ENCODE measurements at regions not wholly inside any gene's neighbourhood (a gene's known extent, or its start where the extent isn't known, plus 50 kb on each side); places are given as distances from the start of the nearest gene placed in this dataset.

DNA sequence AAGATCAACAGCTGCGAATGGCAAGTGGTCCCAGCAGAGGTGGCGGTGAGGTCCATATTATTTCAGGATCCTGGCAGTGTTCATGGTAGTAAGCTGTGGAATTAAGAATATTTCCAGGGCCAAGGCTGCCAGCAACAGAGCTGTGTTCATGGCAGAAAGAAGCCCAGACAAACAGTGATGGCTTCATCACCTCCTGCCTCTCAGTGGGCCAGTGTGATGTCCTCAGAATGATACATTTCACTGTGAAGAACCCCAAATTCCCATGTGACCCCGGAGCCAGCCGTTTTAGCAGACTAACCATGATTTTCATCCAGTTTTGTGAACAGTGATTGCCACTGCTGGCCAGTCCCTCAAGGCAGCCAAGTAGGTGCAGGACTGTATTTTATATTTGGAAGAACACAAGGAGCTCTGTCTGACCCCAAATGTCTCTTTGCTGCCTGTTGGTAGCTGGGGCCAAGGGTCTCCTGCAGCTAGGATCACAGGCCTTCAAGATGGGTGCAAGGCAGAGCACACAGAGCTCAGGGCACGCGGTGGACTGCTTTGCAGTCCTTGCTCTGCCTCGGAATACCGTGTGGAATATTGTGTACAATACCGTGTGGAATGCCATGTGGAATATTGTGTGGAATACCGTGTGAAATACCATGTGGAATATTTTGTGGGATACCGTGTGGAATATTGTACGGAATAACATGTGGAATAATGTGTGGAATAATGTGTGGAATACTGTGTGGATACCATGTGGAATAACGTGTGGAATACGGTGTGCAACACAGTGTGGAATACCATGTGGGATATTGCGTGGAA, 132.3 kb upstream of the CHST15 start:
- intact Hi-C loops (cut with DNase I) = no loop called here

DNA sequence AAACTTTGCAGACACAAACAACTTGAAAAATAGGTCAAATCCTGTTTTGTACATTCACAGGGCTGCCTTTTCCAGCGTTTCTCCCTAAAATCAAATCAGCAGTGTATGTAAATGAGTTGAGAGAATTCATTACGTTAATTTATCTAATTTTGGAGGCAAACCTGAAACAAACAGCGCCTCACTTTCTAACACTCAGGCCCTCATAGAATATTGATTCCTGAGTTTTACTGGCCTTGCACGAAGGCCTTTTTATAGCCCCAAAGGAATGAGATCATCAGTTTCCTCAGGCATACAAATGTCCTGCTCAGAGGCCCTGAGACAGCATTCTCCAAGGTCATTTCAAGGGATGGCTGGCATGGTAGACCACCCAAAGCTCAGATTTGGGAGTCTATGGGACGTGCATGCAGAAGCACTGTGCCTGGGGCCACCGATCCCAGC, 131.7 kb upstream of the CHST15 start:
- peak; percentile 30 for DNase-seq (ENCODE audit: low spot score)
- ATAC-seq = no peak

More for the DNA sequence above, 132.3 kb upstream of the CHST15 start:
- no peak for ATAC-seq
- peak; percentile 19 for DNase-seq (ENCODE audit: low spot score)

DNA sequence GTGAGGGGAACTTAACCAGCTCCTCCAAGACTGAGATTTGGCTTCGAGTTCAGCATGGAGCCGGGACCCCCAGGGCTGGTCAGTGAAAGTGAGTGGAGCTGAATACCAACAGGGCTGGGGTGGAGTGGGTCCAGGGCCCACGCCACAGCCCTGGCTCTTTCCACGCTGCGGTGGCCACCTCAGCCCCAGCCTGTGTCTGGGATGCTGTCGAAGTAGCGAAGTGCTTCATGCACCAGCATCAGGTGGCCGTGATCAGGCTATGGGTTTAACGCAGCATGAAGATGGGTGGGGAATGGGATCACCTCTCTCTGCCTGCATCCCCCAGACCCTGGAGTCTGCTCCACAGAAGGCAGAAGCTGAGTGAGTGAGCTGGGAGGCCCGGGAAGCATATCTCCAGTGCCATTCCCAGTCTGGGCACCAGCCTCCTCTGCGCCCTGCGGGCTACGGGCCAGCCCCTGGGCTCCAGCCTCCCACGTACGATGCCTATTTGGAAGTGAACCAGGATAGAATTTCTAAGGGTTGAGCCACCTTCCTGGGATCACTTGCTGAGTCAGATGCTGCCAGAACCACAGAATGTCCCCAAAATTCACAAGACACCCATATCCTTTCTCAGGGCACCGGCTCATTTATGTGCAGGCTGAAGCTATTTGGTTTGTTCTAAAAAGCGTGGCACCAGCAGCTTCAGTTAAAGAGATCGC, 131.1 kb upstream of the CHST15 start:
- intact Hi-C loops (cut with DNase I) = no loop called here
- ATAC-seq (no peak), DNase-seq (ENCODE audit: low spot score) (peak; percentile 42)

More for the DNA sequence above, 131.7 kb upstream of the CHST15 start:
- intact Hi-C loops (cut with DNase I) = no loop called here

DNA sequence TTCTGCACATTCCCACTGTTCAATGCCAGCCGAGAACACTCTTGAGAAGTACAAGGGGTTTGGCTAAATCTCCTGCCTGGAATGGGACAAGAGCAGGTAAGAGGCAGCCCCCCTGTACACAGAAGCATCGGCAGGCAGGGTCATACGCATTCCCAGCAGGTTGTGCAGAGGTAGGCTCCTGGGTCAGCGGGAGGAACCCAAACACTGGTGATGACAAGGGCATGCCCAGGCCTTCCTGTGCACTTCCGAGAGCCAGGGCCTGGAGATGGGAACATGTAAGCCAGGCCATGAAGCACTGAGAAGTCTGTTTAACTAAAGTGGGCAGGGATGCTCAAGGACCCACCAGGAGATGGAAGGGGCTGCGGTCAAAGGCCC, 130.3 kb upstream of the CHST15 start:
- intact Hi-C loops (cut with DNase I) = no loop called here
- ATAC-seq (no peak), DNase-seq (ENCODE audit: low spot score) (peak; percentile 30)

DNA sequence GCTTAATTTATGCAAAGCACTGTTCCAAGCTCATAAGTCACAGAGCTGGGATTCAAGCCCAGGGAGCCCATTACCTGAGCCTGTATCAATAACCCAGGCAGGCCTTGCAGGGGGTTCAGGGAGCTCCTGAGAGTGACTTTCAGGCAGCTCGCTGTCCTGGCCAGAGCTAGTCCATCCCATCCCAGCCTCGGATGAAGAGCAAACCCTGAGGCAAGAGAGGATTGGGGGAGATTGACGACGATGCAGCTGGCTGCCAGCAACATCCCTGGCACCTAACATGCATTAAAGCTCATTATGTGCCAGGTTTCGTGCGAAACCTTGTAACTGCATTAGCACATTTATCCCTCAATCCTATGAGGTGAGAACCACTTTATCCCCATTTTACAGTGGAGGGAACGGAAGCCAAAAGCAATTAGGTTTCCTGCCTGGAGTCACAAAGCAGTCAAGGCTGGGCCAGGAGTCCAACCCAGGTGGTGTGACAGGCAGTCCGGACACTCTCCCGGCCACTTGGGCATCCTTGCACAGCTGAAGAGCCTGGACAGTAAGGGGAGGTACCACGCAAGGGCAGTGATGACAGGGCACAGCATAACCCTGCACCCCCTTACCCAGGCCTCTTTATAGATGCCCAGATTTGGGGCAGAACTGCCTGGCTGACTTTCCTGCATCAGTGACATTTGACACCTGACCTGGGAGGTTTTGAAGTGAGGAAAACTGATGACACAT, 129.8 kb upstream of the CHST15 start:
- ATAC-seq (no peak), DNase-seq (ENCODE audit: low spot score) (peak; percentile 12)
- intact Hi-C loops (cut with DNase I) = no loop called here

DNA sequence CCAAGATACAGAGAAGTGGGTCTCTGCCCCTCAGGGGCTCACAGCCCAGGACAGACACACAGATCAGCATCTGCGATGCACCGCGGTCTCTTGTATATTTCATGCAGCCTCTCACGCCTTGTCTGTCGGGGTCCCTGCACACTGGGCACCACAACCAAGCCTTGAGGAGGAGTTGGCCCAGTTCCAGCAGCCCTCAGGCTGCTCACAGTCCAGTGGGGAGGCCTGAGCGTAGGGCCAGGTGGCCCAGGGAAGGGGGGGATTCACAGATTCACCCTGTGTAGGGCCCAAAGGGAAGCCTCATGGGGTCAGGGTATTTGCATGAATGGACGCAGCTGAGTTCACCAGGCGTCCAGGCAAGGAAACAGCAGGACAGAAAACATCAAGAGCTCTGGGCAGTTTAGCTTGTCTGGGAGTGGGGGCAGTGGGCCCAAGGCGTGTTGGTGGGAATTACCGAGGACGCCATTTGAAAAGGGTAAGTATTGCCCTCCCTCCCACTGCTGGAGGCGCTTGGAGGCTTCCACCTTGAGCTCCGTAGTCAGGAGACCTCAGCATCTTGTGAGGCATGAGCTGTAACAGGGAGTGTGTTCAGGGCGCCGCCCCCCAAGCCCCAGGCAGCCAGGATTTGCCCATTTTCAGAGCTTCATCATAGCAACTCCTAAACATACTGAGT, 129.1 kb upstream of the CHST15 start:
- ATAC-seq = peak; percentile 29
- DNase-seq (ENCODE audit: low spot score) = peak; percentile 56
- intact Hi-C loops (cut with DNase I) = no loop called here

DNA sequence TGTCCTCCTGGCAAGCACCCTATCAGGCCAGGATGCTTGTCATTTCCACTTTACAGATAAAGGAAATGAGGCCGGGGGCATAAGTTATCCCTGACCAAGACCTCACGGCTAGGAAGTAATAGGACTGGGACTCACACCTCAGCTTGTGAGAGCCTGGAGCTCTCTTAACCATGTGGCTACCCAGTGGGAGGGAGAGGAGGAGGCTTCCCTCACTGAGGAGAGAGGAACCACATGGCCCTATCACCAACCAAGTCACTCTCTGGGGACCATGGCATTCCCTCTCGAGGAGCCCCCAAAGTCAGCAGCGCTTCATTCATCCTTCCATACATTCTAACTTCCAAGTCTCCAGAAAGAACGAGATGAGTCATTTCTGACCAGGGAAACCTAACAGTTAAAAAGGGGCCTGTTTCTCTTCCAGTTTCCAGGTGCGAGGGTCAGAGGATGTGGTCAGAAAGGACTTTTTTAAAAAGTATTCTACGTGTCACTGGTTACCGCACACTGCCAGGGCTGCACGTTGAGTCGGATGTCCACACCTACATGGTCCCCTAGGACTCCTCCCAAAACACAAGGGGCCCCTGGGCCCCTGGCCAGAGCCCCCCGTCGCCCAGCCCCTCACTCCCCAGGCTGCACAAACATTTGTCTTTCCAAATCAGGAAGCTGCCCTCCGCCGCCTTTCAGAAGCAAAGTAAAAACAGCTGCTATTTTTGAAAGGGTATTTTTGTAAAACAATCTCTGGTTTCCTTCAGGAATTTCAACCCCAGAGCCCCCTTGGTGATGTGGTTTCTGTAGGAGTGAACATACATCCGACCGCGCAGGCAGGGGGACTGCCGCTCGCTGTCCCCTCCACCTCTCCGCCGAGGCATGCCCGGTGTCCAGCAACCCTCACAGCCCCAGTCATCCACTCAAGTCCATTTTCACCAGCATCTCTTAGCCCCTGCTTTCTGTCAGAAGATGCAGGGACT, 128.2 kb upstream of the CHST15 start:
- DNase-seq (ENCODE audit: low spot score) (peak; percentile 50), ATAC-seq (no peak)
- intact Hi-C loops (cut with DNase I) = no loop called here

DNA sequence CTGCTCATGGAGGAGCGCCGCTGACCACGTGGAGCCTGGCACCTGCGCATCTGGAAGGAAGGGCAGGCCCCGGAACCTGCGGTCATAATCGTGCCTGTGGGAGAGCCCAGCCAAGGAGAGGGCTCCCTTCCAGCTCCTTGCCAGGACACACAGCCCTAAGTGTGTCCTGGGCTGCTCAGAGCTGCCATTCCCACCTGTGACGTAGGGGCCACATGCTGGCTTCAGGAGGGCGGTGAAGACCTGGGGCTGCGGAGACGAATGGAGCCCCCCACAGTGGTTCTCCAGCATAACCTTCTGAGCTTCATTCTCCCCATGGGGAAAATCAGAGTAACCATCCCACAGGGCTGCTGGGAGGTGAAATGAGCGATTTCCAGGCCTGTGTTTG, 127.6 kb upstream of the CHST15 start:
- peak; percentile 51 for DNase-seq (ENCODE audit: low spot score)
- intact Hi-C loops (cut with DNase I) = no loop called here
- no peak for ATAC-seq

DNA sequence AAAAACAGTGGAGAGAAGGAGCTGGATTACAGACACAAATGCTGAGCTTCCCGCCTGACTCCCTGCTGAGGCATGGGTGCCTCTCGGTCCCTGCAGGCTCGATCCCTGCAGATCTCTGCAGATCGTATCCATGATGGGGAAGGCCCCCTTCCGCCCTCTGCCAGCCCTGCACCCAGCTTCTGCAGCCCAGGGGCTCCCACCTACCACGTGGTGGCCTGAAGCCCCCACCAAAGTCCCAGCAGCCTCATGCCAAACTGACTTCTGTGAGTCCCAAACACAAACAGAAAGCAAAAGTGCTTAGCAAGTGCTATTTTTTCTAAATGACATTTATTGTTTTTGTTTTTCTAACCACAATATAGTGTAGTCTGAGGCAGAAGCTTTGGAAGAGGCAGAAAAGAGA, 127.1 kb upstream of the CHST15 start:
- DNase-seq (ENCODE audit: low spot score) (peak; percentile 41), ATAC-seq (no peak)
- intact Hi-C loops (cut with DNase I) = no loop called here

DNA sequence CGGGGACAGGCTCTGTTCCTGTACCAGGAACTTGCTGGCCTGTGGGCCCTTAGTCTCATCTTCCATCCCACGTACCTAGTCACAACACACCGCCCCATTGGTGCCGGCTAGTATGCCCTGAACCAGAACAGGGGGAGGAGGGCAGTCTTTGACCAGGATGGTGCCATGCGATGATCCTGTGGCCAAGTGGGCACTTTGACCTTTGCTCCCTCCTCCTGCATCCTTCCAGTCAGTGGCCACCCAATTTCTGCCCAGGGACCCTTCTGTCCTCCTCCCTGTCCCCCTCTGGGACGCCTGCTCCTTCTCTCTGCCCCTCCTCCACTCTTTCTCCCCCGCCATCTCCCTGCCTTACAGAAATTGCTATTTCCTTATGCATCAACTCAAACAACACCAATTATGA, 126.3 kb upstream of the CHST15 start:
- ATAC-seq (no peak), DNase-seq (ENCODE audit: low spot score) (peak; percentile 41)
- intact Hi-C loops (cut with DNase I) = no loop called here

DNA sequence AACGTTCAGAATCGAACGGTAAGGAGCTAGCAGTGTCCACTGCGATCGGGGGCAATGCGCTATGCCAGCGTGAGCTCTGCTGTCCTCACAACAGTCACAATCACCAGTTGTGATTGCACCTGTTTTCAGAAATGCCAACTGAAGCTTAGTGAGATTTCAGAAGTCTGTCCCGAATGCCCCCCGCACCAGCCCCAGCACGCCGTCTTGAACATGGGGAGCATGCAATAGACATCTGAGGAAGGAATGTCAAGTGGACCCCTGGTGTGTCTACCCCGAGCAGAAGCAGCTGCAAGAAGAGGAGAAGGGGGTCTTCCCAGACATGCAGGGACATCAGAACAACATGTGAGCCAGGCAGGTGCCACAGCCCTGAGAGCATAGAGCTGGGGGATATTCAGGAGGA, 125.7 kb upstream of the CHST15 start:
- intact Hi-C loops (cut with DNase I) = no loop called here
- DNase-seq (ENCODE audit: low spot score) (peak; percentile 36), ATAC-seq (no peak)

DNA sequence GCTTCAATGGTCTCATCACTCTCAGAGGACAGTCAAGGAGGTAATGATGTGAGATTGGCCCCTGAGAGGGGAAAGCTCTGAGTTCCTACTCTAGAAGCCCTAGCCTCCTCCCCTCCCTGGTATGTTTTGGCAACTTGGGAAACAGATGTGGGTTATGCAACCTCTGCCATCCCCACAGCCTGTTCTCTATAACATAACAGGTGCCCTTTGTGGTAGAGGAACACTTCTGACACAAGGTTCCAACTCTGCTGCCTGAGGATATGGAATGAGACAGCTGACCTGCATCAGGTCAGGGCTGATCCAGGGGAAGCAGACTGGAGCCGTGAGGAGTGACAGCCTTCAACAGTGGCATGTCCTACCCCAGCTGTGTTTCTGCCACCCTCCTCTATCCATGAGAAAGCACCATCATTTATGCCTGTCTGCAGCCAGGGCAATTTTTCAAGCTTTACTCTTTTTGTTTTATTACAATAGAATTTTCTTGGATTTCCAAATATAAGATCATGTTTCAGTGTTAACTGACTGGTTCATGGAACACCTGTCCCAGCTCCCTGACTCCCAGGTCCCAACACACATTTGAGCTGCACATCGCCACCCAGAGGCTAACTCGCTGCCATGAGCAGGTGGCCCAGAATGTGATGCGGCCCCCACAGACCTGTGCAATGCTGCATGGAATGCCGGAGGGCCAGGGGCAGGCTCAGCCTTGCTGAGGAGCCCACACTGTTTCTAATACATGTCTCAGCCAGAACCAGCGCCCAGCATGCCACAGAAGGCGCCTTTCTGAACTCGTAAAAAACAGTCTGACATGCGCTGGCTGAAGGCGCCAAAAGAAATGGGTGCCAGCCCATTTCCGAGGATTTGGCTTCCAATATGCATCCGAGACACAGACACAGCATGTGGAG, 124.8 kb upstream of the CHST15 start:
- peak; percentile 39 for DNase-seq (ENCODE audit: low spot score)
- ATAC-seq = no peak
- intact Hi-C loops (cut with DNase I) = no loop called here

DNA sequence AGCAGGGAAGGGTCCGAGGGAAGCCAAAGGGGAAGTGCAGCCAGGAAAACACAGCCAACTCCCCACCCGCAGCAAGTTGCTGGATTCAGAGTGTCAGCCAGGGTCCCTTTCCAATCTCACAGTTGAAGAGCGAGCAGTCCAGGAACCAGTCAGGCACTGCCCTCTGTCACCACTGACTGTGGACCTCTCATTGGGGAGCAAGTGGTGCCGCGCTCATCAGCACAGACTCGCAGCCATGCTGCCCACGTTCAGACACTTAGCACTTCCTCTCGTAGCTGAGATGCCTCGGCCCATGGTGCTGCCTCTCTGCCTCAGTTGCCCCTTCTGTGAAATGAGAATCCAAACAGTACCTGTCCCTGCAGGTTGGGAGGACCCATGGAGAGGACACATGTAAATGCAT, 123.6 kb upstream of the CHST15 start:
- intact Hi-C loops (cut with DNase I) = no loop called here
- no peak for DNase-seq (ENCODE audit: low spot score)

DNA sequence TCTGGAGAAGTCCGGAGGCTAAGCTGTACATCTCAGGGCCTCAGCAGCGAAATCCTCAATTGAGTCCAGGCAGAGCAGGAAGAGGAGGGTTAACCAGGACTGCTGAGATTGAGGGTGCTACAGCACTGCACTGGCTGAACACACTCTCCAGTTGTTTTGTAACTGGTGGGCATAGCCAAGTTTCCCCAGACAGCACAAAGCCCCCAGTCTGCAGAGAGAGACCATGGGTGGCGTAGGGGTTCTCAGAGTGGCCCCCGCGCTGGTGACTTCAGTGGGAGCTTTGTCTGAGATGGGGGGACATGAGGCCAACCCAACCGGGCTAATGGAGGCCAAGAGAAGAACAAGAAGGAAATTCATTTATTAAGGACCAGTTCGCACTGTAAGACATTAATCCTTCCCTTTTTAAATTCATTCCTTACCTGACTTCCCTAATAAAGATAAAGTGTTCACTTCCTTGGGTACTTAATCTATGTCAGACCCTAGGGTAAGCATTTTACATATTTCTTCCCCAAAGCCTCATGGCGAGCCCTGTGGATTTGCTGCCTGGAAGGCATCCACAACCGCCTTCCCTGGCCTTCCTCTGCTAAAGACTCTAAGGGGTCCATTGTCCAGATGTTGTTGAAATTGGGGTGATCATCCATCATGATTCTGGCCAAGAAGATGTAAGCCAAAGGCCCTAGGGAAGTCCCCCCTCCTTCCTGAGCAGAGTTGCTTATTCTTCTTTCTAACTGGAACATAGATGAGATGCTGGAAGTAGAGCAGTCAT, 121.4 kb upstream of the CHST15 start:
- intact Hi-C loops (cut with DNase I) = no loop called here
- DNase-seq (ENCODE audit: low spot score) (no peak), ATAC-seq (no peak)

More for the DNA sequence above, 123.6 kb upstream of the CHST15 start:
- ATAC-seq = no peak

DNA sequence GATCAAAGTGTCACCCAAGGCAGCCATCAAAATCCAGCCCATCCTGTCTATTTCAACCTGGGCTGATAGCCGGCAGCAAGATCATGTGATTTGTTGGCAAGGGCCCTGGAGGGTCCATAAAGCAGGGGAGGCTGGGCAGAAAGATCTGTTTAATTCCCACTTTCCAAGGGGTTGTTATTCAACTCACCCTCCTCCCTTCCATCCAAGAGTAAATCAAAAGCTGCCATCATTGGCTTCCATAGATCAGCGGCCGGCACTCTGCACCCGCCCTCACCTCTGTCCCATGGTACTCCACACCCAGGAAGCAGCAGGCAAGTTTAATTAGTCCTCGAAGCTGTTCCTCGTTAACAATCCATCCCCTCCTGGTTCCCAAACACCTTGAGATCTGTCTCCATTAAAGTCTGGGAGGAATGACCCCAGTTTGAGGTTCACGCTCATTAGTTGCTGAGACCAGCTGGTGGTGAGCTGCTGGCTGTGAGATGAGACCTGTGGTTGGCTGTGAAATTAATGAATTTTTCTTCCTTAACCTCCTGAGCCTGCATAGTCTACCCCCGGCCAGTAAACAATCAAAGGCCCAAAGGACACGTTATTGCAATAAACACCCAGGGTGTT, 120.6 kb upstream of the CHST15 start:
- intact Hi-C loops (cut with DNase I) = no loop called here
- ATAC-seq = no peak
- DNase-seq (ENCODE audit: low spot score) = no peak

DNA sequence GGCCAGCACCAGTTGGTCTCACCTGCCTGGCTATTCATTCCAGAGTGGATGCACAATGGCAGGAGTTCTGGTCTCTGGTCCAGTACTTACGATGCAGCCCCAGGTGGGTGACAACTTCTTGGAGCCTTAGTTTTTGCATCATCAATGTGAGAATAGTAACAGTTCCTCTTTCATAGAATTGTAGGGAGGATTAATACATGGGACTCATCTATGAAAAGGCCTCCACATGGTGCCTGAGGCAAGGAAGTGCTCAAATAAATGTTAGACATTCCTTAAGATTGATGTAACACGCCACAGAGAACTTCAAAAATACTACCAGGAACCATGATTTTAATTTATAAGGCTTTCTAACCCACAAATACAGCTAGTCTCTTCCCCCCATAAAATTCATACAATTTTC, 120.1 kb upstream of the CHST15 start:
- DNase-seq (ENCODE audit: low spot score) (no peak), ATAC-seq (no peak)
- intact Hi-C loops (cut with DNase I) = no loop called here

Measured in sciatic nerve (tissue), 2 donors.